Stimulated activated CD4-positive, alpha-beta T cell treated with anti-CD3 and anti-CD28 coated beads, Interleukin-4, amount 100 ng/mL, for 48 hours (primary cell): ENCODE measurements at regions not wholly inside any gene's neighbourhood (a gene's known extent, or its start where the extent isn't known, plus 50 kb on each side); places are given as distances from the start of the nearest gene placed in this dataset.
"Not testable (repeated sequence)": the region's sequence is repeated elsewhere in the genome, so short reads cannot be mapped to it uniquely, and the experiment has no call there.

Source experiments
- DNase-seq, 2 donors: peaks; one replicate each; pipeline ENCODE4 v3.0.0-alpha.2; 2020; ENCODE audit warnings: low read depth in 2 of 2

DNA sequence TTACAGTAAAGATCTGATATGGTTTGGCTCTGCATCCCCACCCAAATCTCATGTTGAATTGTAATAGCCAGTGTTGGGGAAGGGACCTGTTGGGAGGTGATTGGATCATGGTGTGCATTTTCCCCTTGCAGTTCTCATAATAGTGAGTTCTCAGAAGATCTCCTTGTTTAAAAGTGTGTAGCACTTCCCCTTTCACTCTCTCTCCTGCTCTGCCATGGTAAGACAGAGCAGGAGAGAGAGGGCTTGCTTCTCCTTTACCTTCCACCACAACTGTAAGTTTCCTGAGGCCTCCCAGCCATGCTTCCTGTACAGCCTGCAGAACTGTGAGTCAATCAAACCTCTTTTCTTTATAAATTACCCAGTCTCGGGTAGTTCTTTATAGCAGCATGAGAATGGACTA is 1530.9 kb upstream of the C9orf72 start:
- DNase-seq = not testable (repeated sequence)

DNA sequence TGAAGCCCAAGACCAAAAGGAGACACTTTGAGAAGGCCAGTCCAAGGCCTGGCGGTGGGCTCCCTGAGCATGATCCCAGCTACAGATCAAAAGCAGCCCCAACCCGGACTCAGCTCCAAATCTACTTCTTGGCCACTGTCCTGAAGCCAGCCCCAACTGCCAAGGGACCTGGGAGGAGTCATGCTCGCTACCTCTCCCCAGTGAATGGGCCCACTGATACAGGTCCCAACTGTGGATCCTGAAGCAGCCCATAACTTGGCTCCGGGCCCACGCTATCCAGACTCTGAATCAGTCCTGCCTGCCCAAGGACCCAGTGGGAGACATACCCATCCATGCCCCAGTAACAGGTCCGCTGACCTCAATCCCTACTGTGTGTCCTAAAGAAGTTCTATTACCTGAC is 1545.3 kb upstream of the C9orf72 start:
- DNase-seq = no peak

GRCh38 chr9:29126783-29127182 is 1553.5 kb upstream of the C9orf72 start:
- no peak for DNase-seq

- no peak for DNase-seq
Observed at GRCh38 chr9:29129763-29130162, 1556.5 kb upstream of the C9orf72 start.

DNA sequence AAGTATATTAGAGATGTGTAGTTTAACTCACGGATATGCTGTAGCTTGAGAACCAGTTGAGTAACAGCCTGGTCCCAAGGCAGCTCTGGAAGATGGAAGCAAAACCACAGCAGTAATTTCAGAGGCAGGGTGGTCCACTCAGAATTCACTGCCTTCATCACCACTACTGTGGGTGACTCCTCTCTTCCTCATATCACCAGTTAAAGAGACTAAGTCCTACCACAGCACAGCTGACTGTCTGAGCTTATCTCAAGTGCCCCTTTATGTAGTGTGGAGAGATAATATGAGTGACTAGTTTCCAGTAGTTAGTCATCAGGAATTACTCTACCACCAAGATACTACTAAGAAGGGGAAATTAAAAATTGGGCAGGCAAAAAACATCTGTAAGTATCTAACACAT is 1571.2 kb upstream of the C9orf72 start:
- DNase-seq = no peak

DNA sequence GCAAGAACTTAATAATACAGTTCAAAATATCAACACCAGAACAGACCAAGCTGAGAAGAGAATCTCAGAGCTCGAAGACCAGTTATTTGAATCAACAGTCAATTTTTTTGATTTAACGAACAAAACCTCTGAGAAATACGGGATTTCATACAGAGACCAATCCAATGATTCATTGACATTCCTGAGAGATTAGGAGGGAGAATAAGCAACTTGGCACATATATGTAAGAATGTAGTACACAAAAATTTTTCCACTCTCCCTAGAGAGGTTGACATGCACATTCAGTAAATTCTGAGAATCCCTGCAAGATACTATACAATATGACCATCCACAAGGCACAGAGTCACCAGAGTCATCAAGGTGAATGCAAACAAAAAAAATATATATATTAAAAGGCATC is 1577.3 kb upstream of the C9orf72 start:
- no peak for DNase-seq

GRCh38 chr9:29160763-29161353 is 1587.6 kb upstream of the C9orf72 start:
- no peak for DNase-seq

GRCh38 chr9:29174136-29174535 is 1600.9 kb upstream of the C9orf72 start:
- DNase-seq = no peak

DNA sequence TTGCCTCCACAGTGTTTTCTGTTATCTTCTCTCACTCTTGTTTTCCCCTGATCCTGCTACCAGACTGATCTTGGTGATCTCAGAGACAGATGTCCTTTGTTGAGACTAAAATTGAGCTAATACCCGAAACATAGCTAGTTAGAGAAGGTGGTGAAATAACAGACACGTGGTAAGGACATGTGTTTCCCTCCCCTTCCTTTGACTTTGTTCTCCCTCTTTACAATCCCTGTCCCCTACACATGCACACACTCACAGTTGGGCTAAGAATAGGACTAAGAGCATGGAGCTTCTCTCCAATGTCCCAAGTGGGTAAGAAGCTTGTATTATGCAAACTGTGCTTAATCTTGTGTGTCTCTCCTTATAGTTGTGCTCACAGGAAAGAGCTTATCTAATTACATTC is 1603.0 kb upstream of the C9orf72 start:
- no peak for DNase-seq

DNA sequence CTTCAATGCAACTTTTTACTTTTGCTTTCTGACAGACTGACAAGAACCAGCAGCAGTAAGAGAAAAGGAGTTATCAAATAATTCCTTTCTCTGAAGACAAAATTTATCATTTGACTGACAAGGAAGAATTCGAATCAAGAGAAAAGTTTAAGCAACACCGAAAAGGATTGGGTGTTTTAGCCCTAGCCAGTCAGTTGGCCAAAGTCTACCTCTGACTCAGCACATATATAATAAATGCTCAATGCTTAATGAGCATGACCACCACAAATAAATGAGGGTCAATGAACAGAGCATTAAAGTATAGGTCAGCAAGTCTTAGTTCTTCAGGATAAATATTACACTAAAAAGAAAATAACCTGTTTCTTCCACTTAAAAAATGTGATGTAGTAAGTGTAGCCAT is 1603.5 kb upstream of the C9orf72 start:
- DNase-seq = no peak

- no peak for DNase-seq
Observed at GRCh38 chr9:29183971-29184370, 1610.7 kb upstream of the C9orf72 start.

DNA sequence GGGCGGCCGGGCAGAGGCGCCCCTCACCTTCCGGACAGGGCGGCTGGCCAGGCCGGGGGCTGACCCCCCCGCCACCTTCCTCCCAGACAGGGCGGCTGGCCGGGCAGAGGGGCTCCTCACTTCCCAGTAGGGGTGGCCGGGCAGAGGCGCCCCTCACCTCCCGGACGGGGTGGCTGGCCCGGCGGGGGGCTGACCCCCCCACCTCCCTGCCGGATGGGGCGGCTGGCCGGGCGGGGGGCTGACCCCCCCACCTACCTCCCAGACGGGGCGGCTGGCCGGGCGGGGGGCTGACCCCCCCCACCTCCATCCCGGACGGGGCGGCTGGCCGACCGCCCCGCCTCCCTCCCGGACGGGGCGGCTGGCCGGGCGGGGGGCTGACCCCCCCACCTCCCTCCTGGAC is 1615.5 kb upstream of the C9orf72 start:
- not testable (repeated sequence) for DNase-seq

GRCh38 chr9:29189221-29189620 is 1615.9 kb upstream of the C9orf72 start:
- DNase-seq = not testable (repeated sequence)

DNA sequence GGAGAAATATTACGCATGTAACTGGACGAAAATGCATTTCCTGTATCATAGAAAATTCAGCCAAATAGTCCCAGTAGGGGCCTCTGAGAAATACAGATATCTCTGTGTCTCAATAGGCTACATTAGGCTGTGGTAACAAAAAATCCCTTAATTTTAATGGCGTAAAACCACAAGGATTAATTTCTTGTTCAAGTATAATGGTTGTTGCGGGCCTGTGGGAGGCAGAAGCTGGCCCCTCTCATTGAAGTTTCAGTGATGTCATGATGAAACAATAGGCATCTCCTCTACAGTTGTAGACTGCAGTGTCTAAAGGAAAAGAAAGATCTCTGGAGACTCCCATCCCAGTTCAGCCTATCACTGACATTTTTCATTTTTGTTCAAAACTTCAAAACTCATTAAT is 1625.6 kb upstream of the C9orf72 start:
- no peak for DNase-seq

- no peak for DNase-seq
Observed at GRCh38 chr9:29199975-29200374, 1626.7 kb upstream of the C9orf72 start.

- DNase-seq = no peak
Observed at GRCh38 chr9:29200650-29201049, 1627.4 kb upstream of the C9orf72 start.

DNA sequence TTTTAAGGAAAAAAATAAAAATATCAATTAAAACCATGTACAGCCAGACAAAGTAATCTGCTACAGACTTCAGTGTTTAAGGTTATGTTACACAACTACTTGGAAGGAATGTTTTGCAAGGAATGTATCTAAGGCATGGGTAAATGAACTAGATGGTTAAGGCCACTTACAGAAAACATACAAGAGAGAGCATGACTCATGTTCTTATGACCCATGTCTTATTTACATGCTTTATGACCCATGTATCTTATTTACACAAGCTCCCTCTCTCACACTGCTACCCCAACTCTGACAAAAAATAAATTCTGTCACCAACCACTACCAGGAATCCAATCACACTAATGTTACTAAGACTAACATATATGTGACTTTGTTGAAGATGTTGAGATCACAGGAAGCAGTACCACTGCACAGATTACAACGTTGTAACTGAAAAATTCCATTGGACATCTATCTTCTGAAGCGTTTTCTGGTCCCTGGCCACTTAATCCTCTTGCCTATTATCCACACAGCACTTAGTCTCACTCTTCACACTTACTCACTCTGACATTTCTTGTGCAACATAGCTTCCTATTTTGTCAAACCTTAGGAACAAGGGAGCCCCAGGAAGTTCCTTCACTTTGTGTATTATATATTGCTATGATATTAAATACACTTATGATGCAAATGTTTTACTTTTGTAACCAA is 1630.1 kb upstream of the C9orf72 start:
- no peak for DNase-seq

GRCh38 chr9:29208670-29209069 is 1635.4 kb upstream of the C9orf72 start:
- no peak for DNase-seq

- DNase-seq = no peak
Observed at GRCh38 chr9:29209748-29210291, 1636.5 kb upstream of the C9orf72 start.

DNA sequence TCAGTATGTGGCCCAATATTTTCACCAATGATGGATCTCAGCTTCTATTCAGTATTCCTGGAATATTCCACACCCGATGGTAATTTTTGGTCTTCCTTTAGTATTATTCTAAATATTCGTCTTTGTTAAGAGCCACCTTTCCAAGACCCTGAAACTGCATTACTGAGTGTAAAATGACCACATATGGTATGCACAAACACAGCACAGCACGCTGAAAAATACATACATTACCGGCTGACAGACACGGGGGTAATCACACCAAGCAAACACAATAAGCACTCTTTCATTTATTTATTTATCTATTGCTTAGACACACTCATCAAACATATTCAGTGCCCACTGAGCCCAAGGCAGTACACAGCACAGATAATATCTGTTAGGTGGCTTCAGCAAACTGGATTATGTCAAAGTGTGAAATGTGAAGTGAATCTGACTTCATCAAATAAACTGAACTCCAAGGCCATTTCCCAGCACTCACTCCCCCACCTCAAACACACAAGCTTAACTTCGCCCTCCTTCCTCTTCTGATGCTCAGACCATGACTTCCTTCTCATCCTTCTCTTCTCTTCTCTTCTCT is 1637.8 kb upstream of the C9orf72 start:
- no peak for DNase-seq

- DNase-seq = peak; percentile 17 to 27
Observed at GRCh38 chr9:29211580-29212396, 1638.5 kb upstream of the C9orf72 start.
